Stomach (tissue), 4 donors: ENCODE measurements at regions not wholly inside any gene's neighbourhood (a gene's known extent, or its start where the extent isn't known, plus 50 kb on each side); places are given as distances from the start of the nearest gene placed in this dataset.
A peak's percentile ranks its signal among the peaks of the same experiment; 100 is the strongest.

Source experiments
- POLR2AphosphoS5 ChIP-seq, 3 donors: sonication (generic); formaldehyde crosslinking; IDR thresholded peaks; one replicate each; pipeline ENCODE4 v1.6.1; 2016; ENCODE audit warnings: antibody characterized with exemption in 3 of 3
- TF ChIP-seq, protein P1 (sequence below), 7 experiments: fragments of 450-650 bp in 4 of 7; fragments of 200-600 bp in 3 of 7; sonication (generic) in 3 of 7; IDR thresholded peaks; one replicate each; pipeline ENCODE4 v1.5.1; 2016 to 2019; ENCODE audit warnings: antibody characterized with exemption in 7 of 7, control low read depth in 2 of 7, mild to moderate bottlenecking in 1 of 7

DNA sequence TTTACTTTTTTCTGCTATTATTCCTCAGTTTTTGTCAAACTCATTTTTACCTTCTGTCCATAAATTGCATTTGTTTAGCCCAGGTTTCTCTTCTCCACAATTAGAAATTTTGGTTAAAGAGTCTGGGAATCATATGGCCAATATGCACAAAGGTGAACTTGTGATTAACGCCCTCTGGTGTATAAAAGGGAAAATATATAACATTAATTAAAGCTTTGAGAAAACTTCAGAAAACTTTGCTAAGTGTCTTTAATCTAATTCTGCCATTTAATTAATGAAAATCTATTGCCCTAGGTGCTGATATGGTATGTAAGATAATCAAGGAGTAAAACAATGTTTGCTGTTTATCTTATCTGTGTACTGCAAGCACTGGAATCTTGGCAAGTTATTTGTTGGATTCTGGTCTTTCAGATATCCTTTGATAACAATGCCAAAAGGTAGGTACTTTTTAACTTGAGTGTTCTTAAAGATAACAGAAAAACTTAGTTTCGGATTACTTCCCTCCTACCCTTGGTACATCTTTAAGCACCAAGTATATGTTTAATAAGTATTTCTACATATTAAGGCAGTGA is 402.6 kb downstream of the SUCLA2 start:
- TF ChIP-seq, protein P1, sequence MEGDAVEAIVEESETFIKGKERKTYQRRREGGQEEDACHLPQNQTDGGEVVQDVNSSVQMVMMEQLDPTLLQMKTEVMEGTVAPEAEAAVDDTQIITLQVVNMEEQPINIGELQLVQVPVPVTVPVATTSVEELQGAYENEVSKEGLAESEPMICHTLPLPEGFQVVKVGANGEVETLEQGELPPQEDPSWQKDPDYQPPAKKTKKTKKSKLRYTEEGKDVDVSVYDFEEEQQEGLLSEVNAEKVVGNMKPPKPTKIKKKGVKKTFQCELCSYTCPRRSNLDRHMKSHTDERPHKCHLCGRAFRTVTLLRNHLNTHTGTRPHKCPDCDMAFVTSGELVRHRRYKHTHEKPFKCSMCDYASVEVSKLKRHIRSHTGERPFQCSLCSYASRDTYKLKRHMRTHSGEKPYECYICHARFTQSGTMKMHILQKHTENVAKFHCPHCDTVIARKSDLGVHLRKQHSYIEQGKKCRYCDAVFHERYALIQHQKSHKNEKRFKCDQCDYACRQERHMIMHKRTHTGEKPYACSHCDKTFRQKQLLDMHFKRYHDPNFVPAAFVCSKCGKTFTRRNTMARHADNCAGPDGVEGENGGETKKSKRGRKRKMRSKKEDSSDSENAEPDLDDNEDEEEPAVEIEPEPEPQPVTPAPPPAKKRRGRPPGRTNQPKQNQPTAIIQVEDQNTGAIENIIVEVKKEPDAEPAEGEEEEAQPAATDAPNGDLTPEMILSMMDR (IDR thresholded peaks at IDR 0.05), result peak in 1 of 7 experiments; percentile 10
- no peak for TF ChIP-seq POLR2AphosphoS5 (IDR thresholded peaks at IDR 0.05)
